B cell (primary cell): ENCODE measurements at regions not wholly inside any gene's neighbourhood (a gene's known extent, or its start where the extent isn't known, plus 50 kb on each side); places are given as distances from the start of the nearest gene placed in this dataset.

Experiments used
- ATAC-seq: fragments of 200-7000 bp; cut with Tn5 transposase; one replicate; pipeline ENCODE4 v1.10.0; 2021; ENCODE audit warnings: low read depth, mild to moderate bottlenecking, moderate number of reproducible peaks, moderate library complexity
- CTCF ChIA-PET: fragments of 350-600 bp; sonication (Branson Sonifier 250); formaldehyde crosslinking; loops from one replicate; lab custom pipeline; 2021; ENCODE audit warnings: antibody characterized with exemption, inconsistent platforms; lab: Charles Lee
- POLR2A ChIA-PET: fragments of 350-600 bp; sonication (Branson Sonifier 250); formaldehyde crosslinking; loops from one replicate; lab custom pipeline; 2021; ENCODE audit warnings: antibody characterized with exemption; lab: Charles Lee
- DNase-seq: peaks from one replicate; pipeline ENCODE4 v3.0.0; 2013
- H2AFZ ChIP-seq: 2 replicates; pipeline ENCODE4 v1.6.1; 2012; ENCODE audit warnings: mild to moderate bottlenecking, low read depth, low read length; ENCODE audit not compliant: insufficient read depth, poor library complexity, severe bottlenecking
- H3K27ac ChIP-seq, 2 donors: 1 replicate in 1 of 2; 2 replicates in 1 of 2; pipeline ENCODE4 v1.5.1; 2012 to 2013; ENCODE audit warnings: low read length in 2 of 2, mild to moderate bottlenecking in 2 of 2, moderate library complexity in 1 of 2
- H3K27me3 ChIP-seq, 4 experiments: fragments of 200-600 bp in 1 of 4; sonication (generic) in 1 of 4; replicated peaks in 1 of 4; 1 replicate in 2 of 4; 2 replicates in 2 of 4; pipeline versions ENCODE4 v1.6.1 to v1.7.0; 2013 to 2016; ENCODE audit warnings: low read length in 3 of 4, mild to moderate bottlenecking in 2 of 4, mixed read lengths in 1 of 4, moderate library complexity in 1 of 4; ENCODE audit not compliant: insufficient read depth in 4 of 4, control insufficient read depth in 3 of 4; ENCODE audit errors: control extremely low read depth in 1 of 4
- H3K36me3 ChIP-seq, 2 experiments: replicated peaks in 1 of 2; 1 replicate in 1 of 2; 2 replicates in 1 of 2; pipeline versions ENCODE4 v1.6.1 to v1.7.1; 2013; ENCODE audit warnings: low read length in 1 of 2; ENCODE audit not compliant: insufficient read depth in 2 of 2, control insufficient read depth in 1 of 2; ENCODE audit errors: control extremely low read depth in 1 of 2, extremely low read depth in 1 of 2
- H3K4me1 ChIP-seq, 2 donors: fragments of 200-600 bp in 1 of 2; sonication (generic) in 1 of 2; 1 replicate in 1 of 2; 2 replicates in 1 of 2; pipeline versions ENCODE4 v1.5.1 to v1.6.1; 2013 to 2017; ENCODE audit warnings: low read length in 2 of 2; ENCODE audit not compliant: control insufficient read depth in 2 of 2, insufficient read depth in 2 of 2
- H3K4me2 ChIP-seq: replicated peaks from 2 replicates; pipeline ENCODE3; 2012; ENCODE audit warnings: mild to moderate bottlenecking, low read depth, low read length; ENCODE audit not compliant: poor library complexity, severe bottlenecking
- H3K4me3 ChIP-seq, 5 experiments: fragments of 200-600 bp in 1 of 5; sonication (generic) in 1 of 5; 1 replicate in 3 of 5; 2 replicates in 2 of 5; pipeline versions ENCODE4 v1.5.1 to v1.7.0; 2011 to 2016; ENCODE audit warnings: low read length in 4 of 5, mild to moderate bottlenecking in 4 of 5, low read depth in 2 of 5, control low read depth in 1 of 5, moderate library complexity in 1 of 5; ENCODE audit not compliant: insufficient read depth in 1 of 5; ENCODE audit errors: control extremely low read depth in 1 of 5, extremely low read depth in 1 of 5
- H3K79me2 ChIP-seq: fragments of 200-600 bp; sonication (generic); one replicate; pipeline ENCODE4 v1.6.0; 2016; ENCODE audit warnings: low read length; ENCODE audit not compliant: control insufficient read depth, insufficient read depth
- H3K9ac ChIP-seq: fragments of 200-600 bp; sonication (generic); 2 replicates; pipeline ENCODE4 v1.6.1; 2017; ENCODE audit warnings: mild to moderate bottlenecking, low read length, moderate library complexity
- H3K9me3 ChIP-seq, 3 donors: one replicate each; pipeline versions ENCODE4 v1.6.1 to v1.7.1; 2013; ENCODE audit warnings: low read length in 2 of 3; ENCODE audit not compliant: control insufficient read depth in 2 of 3, insufficient read depth in 1 of 3; ENCODE audit errors: control extremely low read depth in 1 of 3
- H4K20me1 ChIP-seq: 2 replicates; pipeline ENCODE4 v1.6.0; 2012; ENCODE audit warnings: mild to moderate bottlenecking, low read length; ENCODE audit not compliant: insufficient read depth, control insufficient read depth, poor library complexity, severe bottlenecking
- H3K27ac Mint-ChIP-seq: one replicate; pipeline ENCODE4 v1.8.0; 2021; ENCODE audit warnings: mixed read lengths
- H3K27me3 Mint-ChIP-seq: one replicate; pipeline ENCODE4 v1.8.0; 2021; ENCODE audit warnings: mixed read lengths
- H3K4me1 Mint-ChIP-seq: one replicate; pipeline ENCODE4 v1.8.0; 2021; ENCODE audit warnings: mixed read lengths
- H3K4me3 Mint-ChIP-seq: one replicate; pipeline ENCODE4 v1.8.0; 2021; ENCODE audit warnings: mixed read lengths
- H3K9me3 Mint-ChIP-seq: one replicate; pipeline ENCODE4 v1.8.0; 2022; ENCODE audit warnings: mixed read lengths; ENCODE audit not compliant: insufficient read depth
- CTCF ChIP-seq: fragments of 200-600 bp; IDR thresholded peaks from one replicate; pipeline ENCODE4 v1.8.0; 2022; ENCODE audit warnings: antibody characterized with exemption, mild to moderate bottlenecking
- EZH2 ChIP-seq: IDR thresholded peaks from 2 replicates; pipeline ENCODE4 v1.6.1; 2012; ENCODE audit warnings: borderline replicate concordance, low read depth, mild to moderate bottlenecking, moderate library complexity, low read length; ENCODE audit not compliant: insufficient read depth, poor library complexity, severe bottlenecking
- WGBS: methylation state at CpG from one replicate; pipeline ENCODE4 v1.1.5; 2013; ENCODE audit warnings: missing lambda C conversion rate; ENCODE audit not compliant: insufficient coverage; 5-methylcytosine and 5-hydroxymethylcytosine counted together
- intact Hi-C: fragments of 100-400 bp; cut with micrococcal nuclease; formaldehyde crosslinking; loops from one replicate; pipeline ENCODE4 v1.10.0; 2022

GRCh38 chr11:32328392-32328791 lies 106.9 kb downstream of the WT1 start:
- ChIA-PET POLR2A (no interaction called here), CTCF (no interaction called here)
- no peak overlapping the region for H3K4me2 ChIP-seq
- Mint-ChIP-seq H3K9me3 (no peaks in the 10 kb centered on the region), H3K27me3 (peaks cover 30% of the 10 kb centered on the region), H3K4me3 (no peak overlapping the region), H3K27ac (no peak overlapping the region), H3K4me1 (peaks cover 7% of the 10 kb centered on the region)
- H4K20me1 ChIP-seq: no peaks in the 10 kb centered on the region
- no peaks in the 10 kb centered on the region for H3K9me3 ChIP-seq
- no peaks in the 10 kb centered on the region for H3K36me3 ChIP-seq
- ATAC-seq (no peak), DNase-seq (no peak)
- no peaks in the 10 kb centered on the region for H3K79me2 ChIP-seq
- H3K4me1 ChIP-seq: peaks cover 0 to 5% of the 10 kb centered on the region in 2 donors
- H2AFZ ChIP-seq: no peak overlapping the region
- TF ChIP-seq EZH2 (no peak), CTCF (no peak)
- peaks cover 0 to 11% (median 3%) of the 10 kb centered on the region in 4 experiments for H3K27me3 ChIP-seq
- H3K27ac ChIP-seq: no peak overlapping the region
- H3K4me3 ChIP-seq: no peak overlapping the region
- intact Hi-C loops: no loop called here
- whole genome bisulfite sequencing: 80% methylated on average over 1 of the region's 1 CpG
- H3K9ac ChIP-seq: no peak overlapping the region

- H3K9me3 Mint-ChIP-seq: no peaks in the 10 kb centered on the region
- no peaks in the 10 kb centered on the region for H4K20me1 ChIP-seq
- H3K27me3 Mint-ChIP-seq: peaks cover 47% of the 10 kb centered on the region
- no peak overlapping the region for H3K4me3 ChIP-seq
- ChIA-PET CTCF (no interaction called here), POLR2A (no interaction called here)
- peaks cover 0 to 30% (median 7%) of the 10 kb centered on the region in 4 experiments for H3K27me3 ChIP-seq
- no peak overlapping the region for H2AFZ ChIP-seq
- no peak overlapping the region for H3K4me2 ChIP-seq
- peaks cover 7% of the 10 kb centered on the region for H3K4me1 Mint-ChIP-seq
- intact Hi-C loops: no loop called here
- H3K27ac ChIP-seq: no peak overlapping the region
- no peak overlapping the region for H3K27ac Mint-ChIP-seq
- H3K36me3 ChIP-seq: no peaks in the 10 kb centered on the region
- no peak overlapping the region for H3K4me3 Mint-ChIP-seq
- no peaks in the 10 kb centered on the region for H3K79me2 ChIP-seq
- no peak for ATAC-seq
- DNase-seq: no peak
- TF ChIP-seq EZH2: no peak
- no peak for TF ChIP-seq CTCF
- peaks cover 0 to 11% of the 10 kb centered on the region in 2 donors for H3K4me1 ChIP-seq
- H3K9me3 ChIP-seq: peaks cover 0 to 9% (median 0%) of the 10 kb centered on the region in 3 donors
- WGBS: 90% methylated on average over 10 of the region's 10 CpGs
- no peak overlapping the region for H3K9ac ChIP-seq
Measured at GRCh38 chr11:32331098-32331497, 104.2 kb downstream of the WT1 start.
